HepG2 (cell line): ENCODE measurements at regions not wholly inside any gene's neighbourhood (a gene's known extent, or its start where the extent isn't known, plus 50 kb on each side); places are given as distances from the start of the nearest gene placed in this dataset.

Experiments used
- ATAC-seq: fragments of 200-7000 bp; cut with Tn5 transposase; 3 replicates; pipeline ENCODE4 v1.9.1; 2020; ENCODE audit warnings: mild to moderate bottlenecking, moderate library complexity
- BruUV-seq: library from RNA; stranded (reverse); fragments of 400-500 nt; replicated peaks from 2 replicates; lab custom pipeline; 2021; lab: Mats Ljungman, UMichigan
- CTCF ChIA-PET: fragments of 300-600 bp; formaldehyde crosslinking; extraction: SDS; loops from one replicate; lab custom pipeline; 2021; ENCODE audit warnings: low total read pairs, inconsistent platforms, low intra/inter-chr PET ratio; lab: Yijun Ruan, JAX
- POLR2A ChIA-PET: fragments of 350-600 bp; sonication (Branson Sonifier 250); formaldehyde crosslinking; loops from one replicate; lab custom pipeline; 2020; ENCODE audit warnings: antibody characterized with exemption, inconsistent platforms; lab: Yijun Ruan, JAX
- DNase-seq: peaks from one replicate; pipeline ENCODE4 v3.0.0-alpha.2; 2015; ENCODE audit warnings: low spot score
- FAIRE-seq: peaks from 3 replicates; lab custom pipeline; 2011; peaks lifted over from hg19 to GRCh38; lab: Jason Lieb, UNC
- H2AFZ ChIP-seq: one replicate; pipeline ENCODE4 v1.6.1; 2011; ENCODE audit warnings: low read length, inconsistent platforms
- H3K27ac ChIP-seq: fragments of 300-600 bp; 3 replicates; pipeline ENCODE4 v1.8.0; 2011; ENCODE audit warnings: mixed run types, mild to moderate bottlenecking, mixed read lengths, low read length, inconsistent platforms; ENCODE audit not compliant: insufficient read depth; ENCODE audit errors: extremely low read length
- H3K27me3 ChIP-seq, 2 experiments: fragments of 200-600 bp in 1 of 2; 2 replicates in 1 of 2; 3 replicates in 1 of 2; pipeline versions ENCODE4 v1.6.0 to v1.8.0; 2011; ENCODE audit warnings: low read length in 2 of 2, mild to moderate bottlenecking in 2 of 2, moderate library complexity in 2 of 2, inconsistent platforms in 1 of 2; ENCODE audit not compliant: insufficient read depth in 2 of 2, control insufficient read depth in 1 of 2
- H3K36me3 ChIP-seq, 2 experiments: fragments of 200-600 bp in 1 of 2; replicated peaks in 1 of 2; 2 replicates in 1 of 2; 3 replicates in 1 of 2; pipeline versions ENCODE4 v1.5.1 to v1.8.0; 2011; ENCODE audit warnings: low read length in 2 of 2, inconsistent platforms in 1 of 2; ENCODE audit not compliant: insufficient read depth in 2 of 2, control insufficient read depth in 1 of 2
- H3K4me1 ChIP-seq: 2 replicates; pipeline ENCODE4 v1.5.1; 2012; ENCODE audit warnings: low read length, inconsistent platforms; ENCODE audit not compliant: insufficient read depth
- H3K4me2 ChIP-seq: 2 replicates; pipeline ENCODE4 v1.6.0; 2011; ENCODE audit warnings: low read depth, low read length, inconsistent platforms
- H3K4me3 ChIP-seq, 3 experiments: fragments of 200-600 bp in 1 of 3; sonication (generic), shearing (Covaris generic) in 1 of 3; replicated peaks in 1 of 3; 2 replicates each; pipeline ENCODE4 v1.5.1; 2011 to 2016; ENCODE audit warnings: low read length in 3 of 3, inconsistent platforms in 2 of 3, low read depth in 2 of 3, mild to moderate bottlenecking in 2 of 3, control low read depth in 1 of 3, mixed read lengths in 1 of 3; ENCODE audit not compliant: insufficient read depth in 1 of 3
- H3K79me2 ChIP-seq: one replicate; pipeline ENCODE4 v1.6.1; 2011; ENCODE audit warnings: low read length, inconsistent platforms; ENCODE audit not compliant: insufficient read depth
- H3K9ac ChIP-seq: 2 replicates; pipeline ENCODE4 v1.6.0; 2011; ENCODE audit warnings: mild to moderate bottlenecking, low read depth, low read length, inconsistent platforms; ENCODE audit not compliant: insufficient read depth
- H3K9me3 ChIP-seq: 2 replicates; pipeline ENCODE4 v1.5.1; 2012; ENCODE audit warnings: mild to moderate bottlenecking, low read length
- H4K20me1 ChIP-seq: 2 replicates; pipeline ENCODE4 v1.6.0; 2011; ENCODE audit warnings: inconsistent platforms, mild to moderate bottlenecking, low read length, moderate library complexity; ENCODE audit not compliant: insufficient read depth
- EZH2 ChIP-seq: conservative IDR thresholded peaks from 2 replicates; pipeline ENCODE4 v1.6.1; 2012; ENCODE audit warnings: mild to moderate bottlenecking, low read depth, low read length, moderate library complexity
- GABPA ChIP-seq, 2 experiments: IDR thresholded peaks; 2 replicates each; pipeline ENCODE4 v1.6.1; 2011 to 2016; ENCODE audit warnings: low read depth in 2 of 2, low read length in 1 of 2, missing biosample characterization in 1 of 2, missing genetic modification characterization in 1 of 2
- HNRNPUL1 ChIP-seq: fragments of 200-400 bp; formaldehyde crosslinking; IDR thresholded peaks from 2 replicates; pipeline ENCODE4 v1.6.1; 2017; ENCODE audit warnings: low read depth, mild to moderate bottlenecking, low read length, moderate library complexity
- KAT7 ChIP-seq: IDR thresholded peaks from 2 replicates; pipeline ENCODE4 v1.6.1; 2018; ENCODE audit warnings: borderline replicate concordance, missing compliant biosample characterization
- MATR3 ChIP-seq: sonication (generic); formaldehyde crosslinking; IDR thresholded peaks from 2 replicates; pipeline ENCODE4 v1.4.0; 2020; ENCODE audit warnings: missing genetic modification reagents
- RAD21 ChIP-seq: fragments of 450-650 bp; formaldehyde crosslinking; IDR thresholded peaks from 2 replicates; pipeline ENCODE4 v1.5.0; 2020; ENCODE audit warnings: mild to moderate bottlenecking
- REL ChIP-seq: sonication (generic); formaldehyde crosslinking; conservative IDR thresholded peaks from 2 replicates; pipeline ENCODE4 v1.8.0; 2022; ENCODE audit warnings: mild to moderate bottlenecking, missing genetic modification reagents, moderate library complexity
- SATB2 ChIP-seq: sonication (generic); formaldehyde crosslinking; IDR thresholded peaks from 2 replicates; pipeline ENCODE4 v1.5.0; 2020; ENCODE audit warnings: missing genetic modification reagents
- SCMH1 ChIP-seq: sonication (generic); formaldehyde crosslinking; IDR thresholded peaks from 2 replicates; pipeline ENCODE4 v1.9.0; 2021; ENCODE audit warnings: missing genetic modification reagents, mild to moderate bottlenecking, borderline replicate concordance
- ZNF552 ChIP-seq: sonication (generic); formaldehyde crosslinking; IDR thresholded peaks from 2 replicates; pipeline ENCODE4 v1.9.0; 2022; ENCODE audit warnings: missing genetic modification reagents, mild to moderate bottlenecking, borderline replicate concordance
- ZNF75D ChIP-seq: sonication (generic); formaldehyde crosslinking; IDR thresholded peaks from 2 replicates; pipeline ENCODE4 v1.8.1; 2023; ENCODE audit warnings: missing genetic modification reagents, mild to moderate bottlenecking, borderline replicate concordance
- ZSCAN9 ChIP-seq: IDR thresholded peaks from 2 replicates; pipeline ENCODE4 v1.6.1; 2016; ENCODE audit warnings: borderline replicate concordance
- WGBS: methylation state at CpG from one replicate; pipeline ENCODE4 v1.1.6; 2017; ENCODE audit warnings: low lambda C conversion rate; 5-methylcytosine and 5-hydroxymethylcytosine counted together
- in situ Hi-C: cut with HindIII; loops from 2 replicates; pipeline ENCODE4 v1.10.0; 2017; ENCODE audit warnings: low pct_unique_long_range_greater_than_20kb; ENCODE audit not compliant: extremely low pct_ligation_motif_present
- intact Hi-C: fragments of 100-400 bp; cut with micrococcal nuclease; formaldehyde crosslinking; loops from one replicate; pipeline ENCODE4 v1.10.0; 2022; ENCODE audit not compliant: unreplicated experiment
- TF ChIP-seq, protein P1 (sequence below): sonication (generic); formaldehyde crosslinking; conservative IDR thresholded peaks from 2 replicates; pipeline ENCODE4 v1.4.0; 2020; ENCODE audit warnings: missing genetic modification reagents

DNA sequence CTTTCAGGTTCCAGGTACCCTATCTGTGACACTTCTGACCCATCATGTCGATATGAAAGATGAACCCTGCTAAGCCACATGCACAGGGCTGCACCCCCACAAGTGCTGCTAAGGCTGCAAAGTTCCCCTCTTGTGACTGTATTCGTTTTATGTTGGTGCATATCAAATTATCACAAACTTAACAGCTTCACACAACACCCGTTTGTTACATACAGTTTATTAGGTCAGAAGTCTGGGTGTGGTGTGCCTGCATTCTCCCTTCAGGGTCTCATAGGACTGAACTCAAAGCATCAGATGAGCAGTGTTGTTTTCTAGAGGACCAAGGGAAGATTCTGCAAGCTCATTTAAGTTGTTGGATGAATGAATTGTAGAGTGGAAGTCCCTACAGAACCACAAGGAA is 199.4 kb downstream of the ANAPC1 start:
- 24% methylated on average over 3 of the region's 3 CpGs for WGBS
- Histone ChIP-seq H3K27ac (no peak overlapping the region), H3K36me3 (no peaks in the 10 kb centered on the region), H3K27me3 (peaks cover 3 to 13% of the 10 kb centered on the region in 2 experiments; a peak in 2 of 5 replicates), H2AFZ (no peak overlapping the region), H4K20me1 (no peaks in the 10 kb centered on the region), H3K4me3 (no peak overlapping the region), H3K4me2 (no peak overlapping the region), H3K79me2 (no peaks in the 10 kb centered on the region), H3K9me3 (no peaks in the 10 kb centered on the region), H3K9ac (no peak overlapping the region), H3K4me1 (no peaks in the 10 kb centered on the region; the same call in 1 of the 2 replicates)
- ChIA-PET POLR2A (no interaction called here), CTCF (no interaction called here)
- intact Hi-C loops (no loop called here), in situ Hi-C loops (loop anchor here (25.0 kb wide), 1 partner anchor 872 kb away; no protein-coding TSS in a partner anchor)
- BruUV-seq = no TSS peak
- TF ChIP-seq ZNF552 (CRISPR knock-in tag) (no peak), RAD21 (CRISPR knock-in tag) (no peak), SCMH1 (CRISPR knock-in tag) (no peak), ZSCAN9 (CRISPR knock-in tag) (no peak), ZNF75D (CRISPR knock-in tag) (no peak), KAT7 (no peak), SATB2 (no peak), EZH2 (no peak), MATR3 (CRISPR knock-in tag) (no peak), GABPA (IDR thresholded peaks at IDR 0.05; ENCODE audit: low read depth, low read length) (no peak), GABPA (CRISPR knock-in tag; IDR thresholded peaks at IDR 0.05; ENCODE audit: low read depth) (no peak), HNRNPUL1 (no peak), REL (no peak)
- TF ChIP-seq, protein P1, sequence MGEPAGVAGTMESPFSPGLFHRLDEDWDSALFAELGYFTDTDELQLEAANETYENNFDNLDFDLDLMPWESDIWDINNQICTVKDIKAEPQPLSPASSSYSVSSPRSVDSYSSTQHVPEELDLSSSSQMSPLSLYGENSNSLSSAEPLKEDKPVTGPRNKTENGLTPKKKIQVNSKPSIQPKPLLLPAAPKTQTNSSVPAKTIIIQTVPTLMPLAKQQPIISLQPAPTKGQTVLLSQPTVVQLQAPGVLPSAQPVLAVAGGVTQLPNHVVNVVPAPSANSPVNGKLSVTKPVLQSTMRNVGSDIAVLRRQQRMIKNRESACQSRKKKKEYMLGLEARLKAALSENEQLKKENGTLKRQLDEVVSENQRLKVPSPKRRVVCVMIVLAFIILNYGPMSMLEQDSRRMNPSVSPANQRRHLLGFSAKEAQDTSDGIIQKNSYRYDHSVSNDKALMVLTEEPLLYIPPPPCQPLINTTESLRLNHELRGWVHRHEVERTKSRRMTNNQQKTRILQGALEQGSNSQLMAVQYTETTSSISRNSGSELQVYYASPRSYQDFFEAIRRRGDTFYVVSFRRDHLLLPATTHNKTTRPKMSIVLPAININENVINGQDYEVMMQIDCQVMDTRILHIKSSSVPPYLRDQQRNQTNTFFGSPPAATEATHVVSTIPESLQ (CRISPR knock-in tag) = no peak
- ATAC-seq (no peak), FAIRE-seq (no peak), DNase-seq (no peak)
